Trophoblast cell (in vitro differentiated cells and primary cell): ENCODE measurements at regions not wholly inside any gene's neighbourhood (a gene's known extent, or its start where the extent isn't known, plus 50 kb on each side); places are given as distances from the start of the nearest gene placed in this dataset.
"Not testable (repeated sequence)": the region's sequence is repeated elsewhere in the genome, so short reads cannot be mapped to it uniquely, and the experiment has no call there.

Source experiments
- DNase-seq, 2 donors: peaks; one replicate each; pipeline ENCODE4 v3.0.0-alpha.2; 2016
- H2AFZ ChIP-seq: 2 replicates; pipeline ENCODE4 v1.6.1; 2013; ENCODE audit warnings: low read length, moderate library complexity, mild to moderate bottlenecking; ENCODE audit not compliant: insufficient read depth, poor library complexity
- H2AK5ac ChIP-seq: 2 replicates; pipeline ENCODE4 v1.6.1; 2013; ENCODE audit warnings: mild to moderate bottlenecking, low read length
- H2BK120ac ChIP-seq: 2 replicates; pipeline ENCODE4 v1.6.1; 2013; ENCODE audit warnings: low read length, mild to moderate bottlenecking, moderate library complexity; ENCODE audit not compliant: insufficient read depth, poor library complexity
- H2BK12ac ChIP-seq: 2 replicates; pipeline ENCODE4 v1.6.1; 2013; ENCODE audit warnings: mild to moderate bottlenecking, low read length, moderate library complexity
- H2BK5ac ChIP-seq: 2 replicates; pipeline ENCODE4 v1.6.1; 2013; ENCODE audit warnings: low read length, low read depth, moderate library complexity, mild to moderate bottlenecking; ENCODE audit not compliant: poor library complexity
- H3K14ac ChIP-seq: 2 replicates; pipeline ENCODE4 v1.6.1; 2013; ENCODE audit warnings: mild to moderate bottlenecking, low read length
- H3K18ac ChIP-seq: 2 replicates; pipeline ENCODE4 v1.6.1; 2013; ENCODE audit warnings: mild to moderate bottlenecking, low read length
- H3K23ac ChIP-seq: 2 replicates; pipeline ENCODE4 v1.6.1; 2013; ENCODE audit warnings: low read length
- H3K27ac ChIP-seq: 2 replicates; pipeline ENCODE4 v1.5.1; 2013; ENCODE audit warnings: low read depth, mild to moderate bottlenecking, inconsistent platforms, low read length, moderate library complexity
- H3K27me3 ChIP-seq: 2 replicates; pipeline ENCODE4 v1.6.1; 2013; ENCODE audit warnings: inconsistent platforms, mild to moderate bottlenecking, low read length, moderate library complexity; ENCODE audit not compliant: insufficient read depth
- H3K36me3 ChIP-seq, 2 experiments: 1 replicate in 1 of 2; 2 replicates in 1 of 2; pipeline ENCODE4 v1.6.1; 2013; ENCODE audit warnings: low read length in 2 of 2, mild to moderate bottlenecking in 2 of 2, moderate library complexity in 1 of 2; ENCODE audit not compliant: insufficient read depth in 2 of 2, control insufficient read depth in 1 of 2
- H3K4ac ChIP-seq: 2 replicates; pipeline ENCODE4 v1.6.1; 2013; ENCODE audit warnings: low read depth, mild to moderate bottlenecking, low read length, moderate library complexity
- H3K4me1 ChIP-seq, 2 experiments: 1 replicate in 1 of 2; 2 replicates in 1 of 2; pipeline ENCODE4 v1.6.1; 2013; ENCODE audit warnings: low read length in 2 of 2, mild to moderate bottlenecking in 2 of 2, moderate library complexity in 1 of 2; ENCODE audit not compliant: insufficient read depth in 2 of 2, control insufficient read depth in 1 of 2
- H3K4me2 ChIP-seq: 2 replicates; pipeline ENCODE4 v1.6.1; 2013; ENCODE audit warnings: inconsistent platforms, mild to moderate bottlenecking, low read length, moderate library complexity
- H3K4me3 ChIP-seq: 2 replicates; pipeline ENCODE4 v1.5.1; 2013; ENCODE audit warnings: mild to moderate bottlenecking, low read depth, low read length, inconsistent platforms
- H3K79me1 ChIP-seq: one replicate; pipeline ENCODE4 v1.6.1; 2013; ENCODE audit warnings: low read length
- H3K79me2 ChIP-seq: 2 replicates; pipeline ENCODE4 v1.6.1; 2013; ENCODE audit warnings: low read length, mild to moderate bottlenecking; ENCODE audit not compliant: control insufficient read depth, insufficient read depth, poor library complexity
- H3K9ac ChIP-seq: 2 replicates; pipeline ENCODE4 v1.6.1; 2013; ENCODE audit warnings: mild to moderate bottlenecking, low read length
- H3K9me3 ChIP-seq: 2 replicates; pipeline ENCODE4 v1.6.1; 2013; ENCODE audit warnings: low read depth, mild to moderate bottlenecking, control low read depth, inconsistent platforms, low read length; ENCODE audit not compliant: insufficient read depth
- H4K12ac ChIP-seq: 2 replicates; pipeline ENCODE4 v1.6.1; 2013; ENCODE audit warnings: low read depth, mild to moderate bottlenecking, low read length, moderate library complexity
- H4K8ac ChIP-seq: 2 replicates; pipeline ENCODE4 v1.6.1; 2013; ENCODE audit warnings: low read depth, mild to moderate bottlenecking, low read length, moderate library complexity
- H4K91ac ChIP-seq: one replicate; pipeline ENCODE4 v1.6.1; 2013; ENCODE audit warnings: low read depth, mild to moderate bottlenecking, low read length, moderate library complexity
- WGBS: extraction: QIAGEN DNeasy Blood & Tissue Kit; methylation state at CpG from one replicate; pipeline ENCODE4 v1.1.7; 2013; ENCODE audit warnings: missing lambda C conversion rate; ENCODE audit not compliant: insufficient read length, insufficient coverage; ENCODE audit errors: extremely low coverage; 5-methylcytosine and 5-hydroxymethylcytosine counted together

DNA sequence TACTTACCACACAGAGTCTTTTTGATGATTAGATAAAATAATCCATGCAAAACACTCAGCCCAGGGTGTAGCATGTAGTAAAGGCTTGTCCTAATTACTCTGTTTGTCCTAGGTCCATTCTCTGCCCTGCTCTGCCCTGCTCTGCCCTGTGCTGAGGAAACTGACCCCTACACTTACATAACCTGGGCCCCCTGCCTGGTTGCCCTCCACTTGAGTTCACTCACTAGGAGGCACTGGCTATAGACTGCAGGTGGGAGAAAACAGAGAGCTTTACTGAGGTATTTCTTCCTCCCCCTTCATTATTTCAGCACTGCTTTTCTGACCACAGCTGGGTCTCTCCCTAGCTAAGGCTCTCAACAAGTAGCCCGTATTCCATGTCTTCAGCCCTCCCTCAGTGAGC lies 70.9 kb upstream of the TBX18 start:
- H3K4me2 ChIP-seq = no peak overlapping the region
- no peaks in the 10 kb centered on the region for H3K27me3 ChIP-seq
- peaks cover 0 to 2% of the 10 kb centered on the region in 2 experiments for H3K4me1 ChIP-seq
- no peak overlapping the region for H4K12ac ChIP-seq
- no peak overlapping the region for H3K4me3 ChIP-seq
- H4K91ac ChIP-seq = peak overlapping the region; percentile 1
- no peak overlapping the region for H2BK120ac ChIP-seq
- no peaks in the 10 kb centered on the region for H3K79me2 ChIP-seq
- no peak overlapping the region for H3K9ac ChIP-seq
- no peak overlapping the region for H4K8ac ChIP-seq
- H3K79me1 ChIP-seq = no peaks in the 10 kb centered on the region
- H3K4ac ChIP-seq = no peak overlapping the region
- no peak overlapping the region for H3K23ac ChIP-seq
- H3K9me3 ChIP-seq = peaks cover 4% of the 10 kb centered on the region
- H3K18ac ChIP-seq = no peak overlapping the region
- H3K14ac ChIP-seq = no peak overlapping the region
- H3K36me3 ChIP-seq = no peaks in the 10 kb centered on the region
- H2BK12ac ChIP-seq = no peak overlapping the region
- DNase-seq = no peak
- no peak overlapping the region for H2BK5ac ChIP-seq
- no CpG with 5 or more reads among the region's 1 CpG for WGBS
- no peak overlapping the region for H2AK5ac ChIP-seq
- no peak overlapping the region for H2AFZ ChIP-seq
- H3K27ac ChIP-seq = no peak overlapping the region

DNA sequence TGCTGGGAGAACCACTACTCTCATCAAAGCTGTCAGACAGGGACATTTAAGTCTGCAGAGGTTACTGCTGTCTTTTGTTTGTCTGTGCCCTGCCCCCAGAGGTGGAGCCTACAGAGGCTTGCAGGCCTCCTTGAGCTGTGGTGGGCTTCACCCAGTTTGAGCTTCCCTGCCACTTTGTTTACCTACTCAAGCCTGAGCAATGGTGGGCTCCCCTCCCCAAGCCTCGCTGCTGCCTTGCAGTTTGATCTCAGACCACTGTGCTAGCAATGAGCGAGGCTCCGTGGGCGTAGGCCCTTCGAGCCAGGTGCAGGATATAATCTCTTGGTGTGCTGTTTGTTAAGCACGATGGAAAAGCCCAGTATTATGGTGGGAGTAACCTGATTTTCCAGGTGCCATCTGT lies 67.5 kb upstream of the TBX18 start:
- H3K14ac ChIP-seq, H3K4me2 ChIP-seq, H3K27ac ChIP-seq, H3K23ac ChIP-seq, H3K36me3 ChIP-seq, H3K4ac ChIP-seq, H2AK5ac ChIP-seq, DNase-seq, H4K12ac ChIP-seq, H3K79me1 ChIP-seq, H2AFZ ChIP-seq, H3K4me3 ChIP-seq, H3K79me2 ChIP-seq, H2BK5ac ChIP-seq, H3K27me3 ChIP-seq, H3K18ac ChIP-seq, H2BK12ac ChIP-seq, H3K4me1 ChIP-seq, H4K8ac ChIP-seq, H2BK120ac ChIP-seq, H3K9me3 ChIP-seq, H3K9ac ChIP-seq, H4K91ac ChIP-seq: not testable (repeated sequence)
- no CpG with 5 or more reads among the region's 6 CpGs for WGBS

DNA sequence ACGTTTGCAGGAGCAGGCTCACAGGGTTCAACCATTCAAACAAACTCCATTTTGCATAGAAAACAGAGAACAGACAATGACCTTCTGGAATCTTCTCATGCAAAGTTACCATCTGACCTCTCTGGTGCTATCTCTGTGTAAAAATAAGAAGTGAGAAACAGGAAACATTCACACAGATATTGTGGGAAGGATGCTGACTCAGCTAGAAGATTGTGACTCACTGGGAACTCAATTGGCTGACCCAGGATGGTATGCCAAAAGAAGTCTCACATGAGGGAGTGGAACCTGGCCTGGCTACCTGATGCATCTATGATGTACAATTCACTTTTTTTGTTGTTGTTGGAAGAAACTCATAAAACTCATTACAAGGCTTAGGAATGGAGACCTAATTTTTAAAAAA lies 61.1 kb upstream of the TBX18 start:
- Histone ChIP-seq H4K12ac (no peak overlapping the region), H3K23ac (no peak overlapping the region), H3K27me3 (no peaks in the 10 kb centered on the region), H3K18ac (no peak overlapping the region), H3K27ac (no peak overlapping the region), H3K9me3 (no peaks in the 10 kb centered on the region), H3K4me3 (no peak overlapping the region), H4K8ac (no peak overlapping the region), H4K91ac (no peak overlapping the region), H3K79me1 (no peaks in the 10 kb centered on the region), H3K4me2 (no peak overlapping the region), H3K79me2 (no peaks in the 10 kb centered on the region), H3K4me1 (no peaks in the 10 kb centered on the region), H2BK12ac (no peak overlapping the region), H2AFZ (no peak overlapping the region), H3K14ac (no peak overlapping the region), H2BK120ac (no peak overlapping the region), H3K4ac (no peak overlapping the region), H2BK5ac (no peak overlapping the region), H2AK5ac (no peak overlapping the region), H3K36me3 (no peaks in the 10 kb centered on the region), H3K9ac (no peak overlapping the region)
- DNase-seq = peak in 1 of 2 donors; percentile 20
- WGBS = no CpG with 5 or more reads among the region's 1 CpG

DNA sequence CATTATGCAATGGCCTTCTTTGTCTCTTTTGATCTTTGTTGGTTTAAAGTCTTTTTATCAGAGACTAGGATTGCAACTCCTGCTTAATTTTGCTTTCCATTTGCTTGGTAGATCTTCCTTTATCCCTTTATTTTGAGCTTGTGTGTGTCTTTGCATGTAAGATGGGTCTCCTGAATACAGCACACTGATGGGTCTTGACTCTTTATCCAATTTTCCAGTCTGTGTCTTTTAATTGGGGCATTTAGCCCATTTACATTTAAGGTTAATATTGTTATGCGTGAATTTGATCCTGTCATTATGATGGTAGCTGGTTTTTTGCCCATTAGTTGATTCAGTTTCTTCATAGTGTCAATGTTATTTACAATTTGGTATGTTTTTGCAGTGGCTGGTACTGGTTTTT lies 56.9 kb upstream of the TBX18 start:
- not testable (repeated sequence) for H3K27me3 ChIP-seq, H3K79me1 ChIP-seq, H3K36me3 ChIP-seq, H4K12ac ChIP-seq, H2BK12ac ChIP-seq, H3K18ac ChIP-seq, H3K14ac ChIP-seq, H3K27ac ChIP-seq, DNase-seq, H2BK5ac ChIP-seq, H2AFZ ChIP-seq, H3K4me2 ChIP-seq, H2BK120ac ChIP-seq, H4K8ac ChIP-seq, H3K9me3 ChIP-seq, H3K4me3 ChIP-seq, H2AK5ac ChIP-seq, H3K9ac ChIP-seq, H3K4me1 ChIP-seq, H3K23ac ChIP-seq, H4K91ac ChIP-seq, H3K4ac ChIP-seq, H3K79me2 ChIP-seq
- no CpG with 5 or more reads among the region's 1 CpG for WGBS
